ENCODE measurements at regions not wholly inside any gene's neighbourhood (a gene's known extent, or its start where the extent isn't known, plus 50 kb on each side); places are given as distances from the start of the nearest gene placed in this dataset.

- Histone ChIP-seq H3K9me3 (ENCODE audit: low read length) (no peaks in the 10 kb centered on the region), H3K36me3 (ENCODE audit: insufficient read depth, low read length) (no peaks in the 10 kb centered on the region), H3K4me3 (ENCODE audit: low read length) (no peak overlapping the region), H2AFZ (ENCODE audit: low read depth, low read length) (no peak overlapping the region), H3K4me1 (ENCODE audit: insufficient read depth, low read length) (no peaks in the 10 kb centered on the region), H3K27me3 (ENCODE audit: insufficient read depth, low read length) (no peaks in the 10 kb centered on the region)
Measured at GRCh38 chr10:106114656-106115186, 1049.8 kb downstream of the SORCS1 start.

DNA sequence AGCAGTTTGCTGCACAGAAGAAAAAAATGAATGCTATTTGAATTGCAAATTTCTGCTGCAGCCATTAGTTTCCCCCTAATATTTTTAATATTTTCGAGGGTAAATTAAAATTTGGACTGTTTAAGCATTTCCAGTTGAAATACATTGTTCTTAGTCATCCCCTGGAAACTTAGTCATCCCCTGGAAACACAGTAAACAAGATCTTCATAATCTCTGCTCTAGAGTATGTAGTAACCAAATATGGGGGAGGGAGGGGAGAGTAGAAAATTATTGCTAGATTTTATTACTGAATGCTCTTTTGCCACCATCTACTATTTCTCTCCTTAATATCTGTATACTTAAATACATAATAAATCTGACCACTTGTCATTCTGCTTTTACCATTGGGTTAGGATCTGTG is 1053.3 kb downstream of the SORCS1 start:
- no peak overlapping the region for H2AFZ ChIP-seq (ENCODE audit: low read depth, low read length)
- no peaks in the 10 kb centered on the region for H3K36me3 ChIP-seq (ENCODE audit: insufficient read depth, low read length)
- no peaks in the 10 kb centered on the region for H3K27me3 ChIP-seq (ENCODE audit: insufficient read depth, low read length)
- no peaks in the 10 kb centered on the region for H3K9me3 ChIP-seq (ENCODE audit: low read length)
- no peak overlapping the region for H3K4me3 ChIP-seq (ENCODE audit: low read length)
- H3K4me1 ChIP-seq (ENCODE audit: insufficient read depth, low read length), result peaks cover 2% of the 10 kb centered on the region

- H2AFZ ChIP-seq (ENCODE audit: low read depth, low read length), result no peak overlapping the region
- H3K4me3 ChIP-seq (ENCODE audit: low read length), result no peak overlapping the region
- no peaks in the 10 kb centered on the region for H3K36me3 ChIP-seq (ENCODE audit: insufficient read depth, low read length)
- no peaks in the 10 kb centered on the region for H3K27me3 ChIP-seq (ENCODE audit: insufficient read depth, low read length)
- peaks cover 2% of the 10 kb centered on the region for H3K4me1 ChIP-seq (ENCODE audit: insufficient read depth, low read length)
- peaks cover 2% of the 10 kb centered on the region for H3K9me3 ChIP-seq (ENCODE audit: low read length)
Measured at GRCh38 chr10:106107706-106108105, 1056.8 kb downstream of the SORCS1 start.

DNA sequence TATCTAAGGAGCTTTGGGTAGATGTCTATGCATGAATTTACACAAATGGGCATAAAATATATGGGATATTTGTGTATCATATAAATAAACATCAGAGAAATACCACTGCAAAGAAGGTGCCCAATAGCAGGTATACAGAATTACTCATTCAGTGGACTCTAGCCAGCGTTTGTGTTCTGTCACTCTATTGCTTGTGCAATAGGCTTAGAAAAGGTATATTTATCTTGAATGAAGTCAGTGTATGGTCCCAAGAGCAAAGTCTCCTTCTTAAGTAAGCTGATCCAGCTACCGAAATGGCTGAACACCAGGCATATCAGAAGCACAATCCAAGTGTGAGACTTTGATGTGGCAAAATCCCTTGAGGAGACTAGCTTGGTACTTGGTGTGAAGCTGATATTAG is 1058.4 kb downstream of the SORCS1 start:
- H3K27me3 ChIP-seq (ENCODE audit: insufficient read depth, low read length), result no peaks in the 10 kb centered on the region
- H3K4me3 ChIP-seq (ENCODE audit: low read length), result no peak overlapping the region
- H2AFZ ChIP-seq (ENCODE audit: low read depth, low read length), result no peak overlapping the region
- H3K4me1 ChIP-seq (ENCODE audit: insufficient read depth, low read length), result peaks cover 2% of the 10 kb centered on the region
- H3K36me3 ChIP-seq (ENCODE audit: insufficient read depth, low read length), result no peaks in the 10 kb centered on the region
- H3K9me3 ChIP-seq (ENCODE audit: low read length), result peaks cover 2% of the 10 kb centered on the region

GRCh38 chr10:106089855-106090254 is 1074.7 kb downstream of the SORCS1 start:
- Histone ChIP-seq H3K4me3 (ENCODE audit: low read length) (no peak overlapping the region), H3K36me3 (ENCODE audit: insufficient read depth, low read length) (no peaks in the 10 kb centered on the region), H3K9me3 (ENCODE audit: low read length) (no peaks in the 10 kb centered on the region), H3K4me1 (ENCODE audit: insufficient read depth, low read length) (no peaks in the 10 kb centered on the region), H3K27me3 (ENCODE audit: insufficient read depth, low read length) (no peaks in the 10 kb centered on the region), H2AFZ (ENCODE audit: low read depth, low read length) (no peak overlapping the region)

DNA sequence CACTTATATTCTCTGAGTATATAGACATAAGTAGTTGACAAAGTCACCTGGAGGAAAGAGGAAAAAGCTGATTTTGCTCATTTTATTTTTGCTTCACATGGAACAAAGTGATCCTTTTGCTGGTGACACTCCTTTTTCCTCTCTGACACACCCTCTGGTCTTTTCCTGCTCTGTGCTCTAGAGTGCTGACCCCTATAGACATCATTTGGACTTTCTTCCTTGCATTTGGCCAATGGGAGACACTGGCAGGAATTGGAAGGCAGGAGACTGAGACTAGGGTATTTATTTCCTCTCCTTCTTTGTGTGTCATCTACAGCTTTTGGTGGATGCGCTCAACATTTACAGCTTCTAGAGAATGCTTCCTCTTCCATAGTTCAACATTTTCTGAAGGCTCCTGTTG is 1078.1 kb downstream of the SORCS1 start:
- no peaks in the 10 kb centered on the region for H3K36me3 ChIP-seq (ENCODE audit: insufficient read depth, low read length)
- H3K4me3 ChIP-seq (ENCODE audit: low read length), result no peak overlapping the region
- no peaks in the 10 kb centered on the region for H3K9me3 ChIP-seq (ENCODE audit: low read length)
- H2AFZ ChIP-seq (ENCODE audit: low read depth, low read length), result no peak overlapping the region
- no peaks in the 10 kb centered on the region for H3K27me3 ChIP-seq (ENCODE audit: insufficient read depth, low read length)
- H3K4me1 ChIP-seq (ENCODE audit: insufficient read depth, low read length), result no peaks in the 10 kb centered on the region

- H3K4me1 ChIP-seq (ENCODE audit: insufficient read depth, low read length), result no peaks in the 10 kb centered on the region
- H3K27me3 ChIP-seq (ENCODE audit: insufficient read depth, low read length), result no peaks in the 10 kb centered on the region
- no peaks in the 10 kb centered on the region for H3K9me3 ChIP-seq (ENCODE audit: low read length)
- no peak overlapping the region for H2AFZ ChIP-seq (ENCODE audit: low read depth, low read length)
- H3K36me3 ChIP-seq (ENCODE audit: insufficient read depth, low read length), result no peaks in the 10 kb centered on the region
- no peak overlapping the region for H3K4me3 ChIP-seq (ENCODE audit: low read length)
Measured at GRCh38 chr10:106083572-106083971, 1080.9 kb downstream of the SORCS1 start.

DNA sequence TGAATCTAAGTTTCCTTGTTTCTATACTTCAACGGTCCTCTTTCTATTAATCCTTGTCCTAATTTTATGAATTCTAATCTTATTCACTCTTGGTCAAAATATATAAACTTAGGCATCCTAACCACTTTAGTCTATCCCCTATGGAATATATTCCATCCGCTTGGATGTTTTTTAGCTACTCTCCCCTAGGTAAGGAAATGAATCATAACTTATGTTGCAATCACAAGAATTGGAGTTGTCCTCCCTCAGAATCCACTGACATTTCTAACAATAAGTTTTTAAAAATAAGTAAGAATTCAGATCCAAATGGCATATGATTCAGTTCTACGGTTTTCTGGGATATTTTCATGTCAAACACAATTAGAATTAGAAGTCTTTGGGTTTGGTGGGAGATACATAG is 1081.6 kb downstream of the SORCS1 start:
- Histone ChIP-seq H3K9me3 (ENCODE audit: low read length) (no peaks in the 10 kb centered on the region), H3K4me1 (ENCODE audit: insufficient read depth, low read length) (no peaks in the 10 kb centered on the region), H3K27me3 (ENCODE audit: insufficient read depth, low read length) (no peaks in the 10 kb centered on the region), H2AFZ (ENCODE audit: low read depth, low read length) (no peak overlapping the region), H3K36me3 (ENCODE audit: insufficient read depth, low read length) (no peaks in the 10 kb centered on the region), H3K4me3 (ENCODE audit: low read length) (no peak overlapping the region)

DNA sequence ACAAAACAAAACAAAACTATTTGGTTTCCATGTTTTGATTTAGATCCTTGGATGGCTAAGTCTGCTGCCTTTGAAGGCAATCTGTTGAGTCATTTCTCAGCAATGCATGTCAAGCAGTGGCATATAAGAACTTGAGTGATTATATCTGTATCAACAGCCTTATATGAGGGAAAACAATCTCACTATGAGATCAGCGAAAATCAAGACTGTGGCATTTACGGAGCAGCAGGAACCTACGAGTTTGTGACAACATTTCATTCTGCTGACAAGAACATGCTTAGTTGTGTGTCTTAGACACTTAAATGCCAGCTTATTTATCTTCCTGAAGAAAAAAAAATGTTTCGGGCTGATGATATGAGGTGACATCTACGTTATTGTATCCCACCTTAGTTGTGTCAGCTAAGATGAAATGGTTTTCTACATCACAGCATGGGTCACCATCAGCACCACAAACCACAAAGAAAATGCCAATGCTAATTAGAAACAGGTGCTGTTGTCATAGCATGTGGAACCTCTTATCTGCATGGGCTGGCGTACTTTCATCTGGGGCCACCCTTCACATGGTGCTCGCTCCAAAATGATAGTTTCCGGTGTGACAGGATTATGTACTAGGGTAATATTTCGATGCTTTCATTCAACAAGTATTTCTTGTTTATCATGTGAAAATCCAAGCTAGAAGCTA is 1085.5 kb downstream of the SORCS1 start:
- no peaks in the 10 kb centered on the region for H3K36me3 ChIP-seq (ENCODE audit: insufficient read depth, low read length)
- no peaks in the 10 kb centered on the region for H3K27me3 ChIP-seq (ENCODE audit: insufficient read depth, low read length)
- no peaks in the 10 kb centered on the region for H3K4me1 ChIP-seq (ENCODE audit: insufficient read depth, low read length)
- H3K9me3 ChIP-seq (ENCODE audit: low read length), result no peaks in the 10 kb centered on the region
- H2AFZ ChIP-seq (ENCODE audit: low read depth, low read length), result no peak overlapping the region
- no peak overlapping the region for H3K4me3 ChIP-seq (ENCODE audit: low read length)

DNA sequence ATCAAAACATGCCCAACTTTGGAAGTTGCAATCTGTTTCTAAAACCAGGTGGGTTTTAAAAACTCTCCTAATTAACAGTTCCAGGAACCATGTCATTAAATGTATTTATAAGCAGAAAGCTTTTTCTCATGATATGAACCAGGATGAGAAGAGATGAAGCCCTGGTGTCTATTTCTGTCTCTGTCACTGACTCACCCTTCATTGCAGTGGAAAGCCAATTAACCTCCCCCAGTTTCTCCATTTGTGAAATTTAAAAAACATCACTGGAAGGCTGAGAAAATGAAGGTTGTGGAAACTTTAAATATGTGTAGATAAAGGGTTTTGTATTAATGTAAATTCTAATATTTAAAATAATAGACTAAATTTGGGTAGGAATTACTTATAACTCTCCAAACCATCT is 1088.0 kb downstream of the SORCS1 start:
- H3K9me3 ChIP-seq (ENCODE audit: low read length), result no peaks in the 10 kb centered on the region
- no peaks in the 10 kb centered on the region for H3K27me3 ChIP-seq (ENCODE audit: insufficient read depth, low read length)
- no peaks in the 10 kb centered on the region for H3K36me3 ChIP-seq (ENCODE audit: insufficient read depth, low read length)
- H3K4me1 ChIP-seq (ENCODE audit: insufficient read depth, low read length), result no peaks in the 10 kb centered on the region
- no peak overlapping the region for H2AFZ ChIP-seq (ENCODE audit: low read depth, low read length)
- H3K4me3 ChIP-seq (ENCODE audit: low read length), result no peak overlapping the region

DNA sequence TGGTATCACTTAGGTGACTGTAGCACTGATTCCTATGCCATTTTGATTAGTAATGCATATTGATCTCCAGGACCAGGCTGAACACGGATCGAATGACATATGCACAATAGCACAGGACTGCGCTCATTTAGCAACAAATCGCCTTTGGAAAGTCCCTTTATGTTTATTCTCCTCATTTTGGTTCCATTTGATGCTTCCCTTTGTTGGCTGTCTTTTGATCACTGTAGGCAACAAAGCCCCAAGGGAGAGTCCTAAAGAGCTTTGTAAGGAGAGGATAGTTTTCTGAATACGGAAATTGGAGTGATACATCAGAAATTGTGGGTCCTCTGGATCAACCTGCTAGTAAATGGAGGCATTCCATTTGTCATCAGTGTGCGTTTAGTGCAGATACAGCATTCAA is 1111.4 kb downstream of the SORCS1 start:
- Histone ChIP-seq H3K4me1 (ENCODE audit: insufficient read depth, low read length) (peaks cover 13% of the 10 kb centered on the region), H3K9me3 (ENCODE audit: low read length) (no peaks in the 10 kb centered on the region), H3K27me3 (ENCODE audit: insufficient read depth, low read length) (no peaks in the 10 kb centered on the region), H2AFZ (ENCODE audit: low read depth, low read length) (no peak overlapping the region), H3K36me3 (ENCODE audit: insufficient read depth, low read length) (no peaks in the 10 kb centered on the region), H3K4me3 (ENCODE audit: low read length) (no peak overlapping the region)

DNA sequence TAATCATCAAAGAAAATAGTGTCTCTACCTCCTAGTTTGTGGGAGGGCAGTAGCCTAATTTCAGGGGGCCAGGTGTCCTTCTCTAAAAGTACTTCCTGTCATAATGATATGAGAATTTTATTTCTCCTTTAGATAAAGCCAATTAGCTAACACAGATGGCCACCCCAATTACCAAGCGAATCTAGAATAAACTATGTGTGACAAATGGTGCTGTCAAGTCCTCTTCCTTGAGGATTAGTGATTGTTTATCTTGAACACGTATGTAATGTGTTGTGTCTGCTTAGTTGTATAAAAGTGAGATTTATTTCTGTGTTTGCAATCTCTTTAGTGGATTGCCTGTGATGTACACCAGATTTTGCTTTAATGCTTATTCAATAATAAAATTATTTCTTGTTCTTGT is 1120.0 kb downstream of the SORCS1 start:
- Histone ChIP-seq H3K4me3 (ENCODE audit: low read length) (no peak overlapping the region), H3K9me3 (ENCODE audit: low read length) (no peaks in the 10 kb centered on the region), H3K27me3 (ENCODE audit: insufficient read depth, low read length) (no peaks in the 10 kb centered on the region), H2AFZ (ENCODE audit: low read depth, low read length) (no peak overlapping the region), H3K4me1 (ENCODE audit: insufficient read depth, low read length) (no peaks in the 10 kb centered on the region), H3K36me3 (ENCODE audit: insufficient read depth, low read length) (no peaks in the 10 kb centered on the region)

- no peaks in the 10 kb centered on the region for H3K36me3 ChIP-seq (ENCODE audit: insufficient read depth, low read length)
- no peaks in the 10 kb centered on the region for H3K4me1 ChIP-seq (ENCODE audit: insufficient read depth, low read length)
- no peaks in the 10 kb centered on the region for H3K9me3 ChIP-seq (ENCODE audit: low read length)
- H3K27me3 ChIP-seq (ENCODE audit: insufficient read depth, low read length), result no peaks in the 10 kb centered on the region
- H3K4me3 ChIP-seq (ENCODE audit: low read length), result no peak overlapping the region
- H2AFZ ChIP-seq (ENCODE audit: low read depth, low read length), result no peak overlapping the region
Measured at GRCh38 chr10:106043863-106044262, 1120.6 kb downstream of the SORCS1 start.

DNA sequence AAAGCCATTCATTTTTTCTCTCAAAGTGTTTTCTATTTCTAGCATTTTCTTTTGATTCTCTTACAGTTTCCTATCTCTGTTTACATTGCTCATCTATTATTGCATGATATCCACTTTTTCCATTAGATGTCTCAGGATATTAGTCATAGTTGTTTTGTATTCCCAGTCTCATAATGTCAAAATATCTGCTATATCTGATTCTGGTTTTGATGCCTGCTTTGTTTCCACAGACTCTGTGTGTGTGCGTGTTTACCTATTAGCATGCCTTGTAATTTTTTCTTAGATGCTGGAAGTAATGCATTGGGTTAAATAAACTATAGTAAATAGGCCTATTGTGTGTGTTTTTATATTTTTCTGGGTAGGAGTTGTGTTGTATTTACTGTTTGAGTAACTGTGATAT is 1126.3 kb downstream of the SORCS1 start:
- Histone ChIP-seq H3K9me3 (ENCODE audit: low read length) (no peaks in the 10 kb centered on the region), H2AFZ (ENCODE audit: low read depth, low read length) (no peak overlapping the region), H3K27me3 (ENCODE audit: insufficient read depth, low read length) (no peaks in the 10 kb centered on the region), H3K36me3 (ENCODE audit: insufficient read depth, low read length) (no peaks in the 10 kb centered on the region), H3K4me1 (ENCODE audit: insufficient read depth, low read length) (no peaks in the 10 kb centered on the region), H3K4me3 (ENCODE audit: low read length) (no peak overlapping the region)

All from neuron (in vitro differentiated cells).